MM.1S (cell line): ENCODE measurements at regions not wholly inside any gene's neighbourhood (a gene's known extent, or its start where the extent isn't known, plus 50 kb on each side); places are given as distances from the start of the nearest gene placed in this dataset.

ENCODE experiments used
- CTCF ChIP-seq: fragments of 300-600 bp; sonication (generic); IDR thresholded peaks from 2 replicates; pipeline ENCODE4 v1.5.1; 2016; ENCODE audit warnings: antibody characterized with exemption, low read length, mixed read lengths
- EZH2 ChIP-seq: fragments of 300-600 bp; sonication (generic); optimal IDR thresholded peaks from 2 replicates; pipeline ENCODE3; 2017; ENCODE audit warnings: low read depth, mild to moderate bottlenecking, antibody characterized with exemption, low read length, mixed read lengths
- EZH2phosphoT487 ChIP-seq: fragments of 300-600 bp; sonication (generic); IDR thresholded peaks from 2 replicates; pipeline ENCODE4 v1.6.1; 2018; ENCODE audit warnings: antibody characterized with exemption, low read length

- TF ChIP-seq EZH2 (no peak), CTCF (no peak), EZH2phosphoT487 (no peak)
Observed at GRCh38 chr10:61136139-61136538, 192.2 kb upstream of the RHOBTB1 start.
